B cell (primary cell): ENCODE measurements at regions not wholly inside any gene's neighbourhood (a gene's known extent, or its start where the extent isn't known, plus 50 kb on each side); places are given as distances from the start of the nearest gene placed in this dataset.

Experiments
- ATAC-seq: fragments of 200-7000 bp; cut with Tn5 transposase; one replicate; pipeline ENCODE4 v1.10.0; 2021; ENCODE audit warnings: low read depth, mild to moderate bottlenecking, moderate number of reproducible peaks, moderate library complexity
- CTCF ChIA-PET: fragments of 350-600 bp; sonication (Branson Sonifier 250); formaldehyde crosslinking; loops from one replicate; lab custom pipeline; 2021; ENCODE audit warnings: antibody characterized with exemption, inconsistent platforms; lab: Charles Lee
- POLR2A ChIA-PET: fragments of 350-600 bp; sonication (Branson Sonifier 250); formaldehyde crosslinking; loops from one replicate; lab custom pipeline; 2021; ENCODE audit warnings: antibody characterized with exemption; lab: Charles Lee
- DNase-seq: peaks from one replicate; pipeline ENCODE4 v3.0.0; 2013
- H2AFZ ChIP-seq: 2 replicates; pipeline ENCODE4 v1.6.1; 2012; ENCODE audit warnings: mild to moderate bottlenecking, low read depth, low read length; ENCODE audit not compliant: insufficient read depth, poor library complexity, severe bottlenecking
- H3K27ac ChIP-seq, 2 donors: 1 replicate in 1 of 2; 2 replicates in 1 of 2; pipeline ENCODE4 v1.5.1; 2012 to 2013; ENCODE audit warnings: low read length in 2 of 2, mild to moderate bottlenecking in 2 of 2, moderate library complexity in 1 of 2
- H3K27me3 ChIP-seq, 4 experiments: fragments of 200-600 bp in 1 of 4; sonication (generic) in 1 of 4; replicated peaks in 1 of 4; 1 replicate in 2 of 4; 2 replicates in 2 of 4; pipeline versions ENCODE4 v1.6.1 to v1.7.0; 2013 to 2016; ENCODE audit warnings: low read length in 3 of 4, mild to moderate bottlenecking in 2 of 4, mixed read lengths in 1 of 4, moderate library complexity in 1 of 4; ENCODE audit not compliant: insufficient read depth in 4 of 4, control insufficient read depth in 3 of 4; ENCODE audit errors: control extremely low read depth in 1 of 4
- H3K36me3 ChIP-seq, 2 experiments: replicated peaks in 1 of 2; 1 replicate in 1 of 2; 2 replicates in 1 of 2; pipeline versions ENCODE4 v1.6.1 to v1.7.1; 2013; ENCODE audit warnings: low read length in 1 of 2; ENCODE audit not compliant: insufficient read depth in 2 of 2, control insufficient read depth in 1 of 2; ENCODE audit errors: control extremely low read depth in 1 of 2, extremely low read depth in 1 of 2
- H3K4me1 ChIP-seq, 2 donors: fragments of 200-600 bp in 1 of 2; sonication (generic) in 1 of 2; 1 replicate in 1 of 2; 2 replicates in 1 of 2; pipeline versions ENCODE4 v1.5.1 to v1.6.1; 2013 to 2017; ENCODE audit warnings: low read length in 2 of 2; ENCODE audit not compliant: control insufficient read depth in 2 of 2, insufficient read depth in 2 of 2
- H3K4me2 ChIP-seq: replicated peaks from 2 replicates; pipeline ENCODE3; 2012; ENCODE audit warnings: mild to moderate bottlenecking, low read depth, low read length; ENCODE audit not compliant: poor library complexity, severe bottlenecking
- H3K4me3 ChIP-seq, 5 experiments: fragments of 200-600 bp in 1 of 5; sonication (generic) in 1 of 5; 1 replicate in 3 of 5; 2 replicates in 2 of 5; pipeline versions ENCODE4 v1.5.1 to v1.7.0; 2011 to 2016; ENCODE audit warnings: low read length in 4 of 5, mild to moderate bottlenecking in 4 of 5, low read depth in 2 of 5, control low read depth in 1 of 5, moderate library complexity in 1 of 5; ENCODE audit not compliant: insufficient read depth in 1 of 5; ENCODE audit errors: control extremely low read depth in 1 of 5, extremely low read depth in 1 of 5
- H3K79me2 ChIP-seq: fragments of 200-600 bp; sonication (generic); one replicate; pipeline ENCODE4 v1.6.0; 2016; ENCODE audit warnings: low read length; ENCODE audit not compliant: control insufficient read depth, insufficient read depth
- H3K9ac ChIP-seq: fragments of 200-600 bp; sonication (generic); 2 replicates; pipeline ENCODE4 v1.6.1; 2017; ENCODE audit warnings: mild to moderate bottlenecking, low read length, moderate library complexity
- H3K9me3 ChIP-seq, 3 donors: one replicate each; pipeline versions ENCODE4 v1.6.1 to v1.7.1; 2013; ENCODE audit warnings: low read length in 2 of 3; ENCODE audit not compliant: control insufficient read depth in 2 of 3, insufficient read depth in 1 of 3; ENCODE audit errors: control extremely low read depth in 1 of 3
- H4K20me1 ChIP-seq: 2 replicates; pipeline ENCODE4 v1.6.0; 2012; ENCODE audit warnings: mild to moderate bottlenecking, low read length; ENCODE audit not compliant: insufficient read depth, control insufficient read depth, poor library complexity, severe bottlenecking
- H3K27ac Mint-ChIP-seq: one replicate; pipeline ENCODE4 v1.8.0; 2021; ENCODE audit warnings: mixed read lengths
- H3K27me3 Mint-ChIP-seq: one replicate; pipeline ENCODE4 v1.8.0; 2021; ENCODE audit warnings: mixed read lengths
- H3K4me1 Mint-ChIP-seq: one replicate; pipeline ENCODE4 v1.8.0; 2021; ENCODE audit warnings: mixed read lengths
- H3K4me3 Mint-ChIP-seq: one replicate; pipeline ENCODE4 v1.8.0; 2021; ENCODE audit warnings: mixed read lengths
- H3K9me3 Mint-ChIP-seq: one replicate; pipeline ENCODE4 v1.8.0; 2022; ENCODE audit warnings: mixed read lengths; ENCODE audit not compliant: insufficient read depth
- CTCF ChIP-seq: fragments of 200-600 bp; IDR thresholded peaks from one replicate; pipeline ENCODE4 v1.8.0; 2022; ENCODE audit warnings: antibody characterized with exemption, mild to moderate bottlenecking
- EZH2 ChIP-seq: IDR thresholded peaks from 2 replicates; pipeline ENCODE4 v1.6.1; 2012; ENCODE audit warnings: borderline replicate concordance, low read depth, mild to moderate bottlenecking, moderate library complexity, low read length; ENCODE audit not compliant: insufficient read depth, poor library complexity, severe bottlenecking
- WGBS: methylation state at CpG from one replicate; pipeline ENCODE4 v1.1.5; 2013; ENCODE audit warnings: missing lambda C conversion rate; ENCODE audit not compliant: insufficient coverage; 5-methylcytosine and 5-hydroxymethylcytosine counted together
- intact Hi-C: fragments of 100-400 bp; cut with micrococcal nuclease; formaldehyde crosslinking; loops from one replicate; pipeline ENCODE4 v1.10.0; 2022

GRCh38 chr5:125137535-125137934 lies 391.1 kb upstream of the ZNF608 start:
- Histone ChIP-seq H3K36me3 (no peaks in the 10 kb centered on the region), H3K27ac (no peak overlapping the region), H3K4me2 (no peak overlapping the region), H3K27me3 (no peaks in the 10 kb centered on the region), H3K4me3 (no peak overlapping the region), H3K4me1 (peaks cover 0 to 6% of the 10 kb centered on the region in 2 donors), H3K79me2 (no peaks in the 10 kb centered on the region), H3K9ac (no peak overlapping the region), H2AFZ (no peak overlapping the region), H4K20me1 (no peaks in the 10 kb centered on the region), H3K9me3 (no peaks in the 10 kb centered on the region)
- Mint-ChIP-seq H3K27ac (no peak overlapping the region), H3K4me3 (no peak overlapping the region), H3K4me1 (peaks cover 8% of the 10 kb centered on the region), H3K27me3 (no peaks in the 10 kb centered on the region), H3K9me3 (no peaks in the 10 kb centered on the region)
- no peak for TF ChIP-seq CTCF
- TF ChIP-seq EZH2: no peak
- DNase-seq: no peak
- CTCF ChIA-PET: no interaction called here
- WGBS: 100% methylated on average over 2 of the region's 3 CpGs
- intact Hi-C loops: no loop called here
- POLR2A ChIA-PET: interaction anchor here (0.9 kb wide), 1 partner anchor 61 kb away, joined by 3 read pairs; no protein-coding TSS in a partner anchor
- no peak for ATAC-seq

GRCh38 chr5:125138266-125138665 lies 391.8 kb upstream of the ZNF608 start:
- Histone ChIP-seq H2AFZ (no peak overlapping the region), H3K9ac (no peak overlapping the region), H3K36me3 (no peaks in the 10 kb centered on the region), H3K4me2 (no peak overlapping the region), H4K20me1 (no peaks in the 10 kb centered on the region), H3K27ac (no peak overlapping the region), H3K27me3 (no peaks in the 10 kb centered on the region), H3K9me3 (no peaks in the 10 kb centered on the region), H3K4me1 (peaks cover 0 to 6% of the 10 kb centered on the region in 2 donors), H3K4me3 (no peak overlapping the region), H3K79me2 (no peaks in the 10 kb centered on the region)
- peaks cover 8% of the 10 kb centered on the region for H3K4me1 Mint-ChIP-seq
- ATAC-seq (no peak), DNase-seq (no peak)
- no peaks in the 10 kb centered on the region for H3K9me3 Mint-ChIP-seq
- ChIA-PET POLR2A (no interaction called here), CTCF (no interaction called here)
- WGBS: no CpG with 5 or more reads among the region's 1 CpG
- no peak for TF ChIP-seq CTCF
- intact Hi-C loops: no loop called here
- no peaks in the 10 kb centered on the region for H3K27me3 Mint-ChIP-seq
- no peak overlapping the region for H3K27ac Mint-ChIP-seq
- no peak overlapping the region for H3K4me3 Mint-ChIP-seq
